ENCODE measurements at regions not wholly inside any gene's neighbourhood (a gene's known extent, or its start where the extent isn't known, plus 50 kb on each side); places are given as distances from the start of the nearest gene placed in this dataset.

DNA sequence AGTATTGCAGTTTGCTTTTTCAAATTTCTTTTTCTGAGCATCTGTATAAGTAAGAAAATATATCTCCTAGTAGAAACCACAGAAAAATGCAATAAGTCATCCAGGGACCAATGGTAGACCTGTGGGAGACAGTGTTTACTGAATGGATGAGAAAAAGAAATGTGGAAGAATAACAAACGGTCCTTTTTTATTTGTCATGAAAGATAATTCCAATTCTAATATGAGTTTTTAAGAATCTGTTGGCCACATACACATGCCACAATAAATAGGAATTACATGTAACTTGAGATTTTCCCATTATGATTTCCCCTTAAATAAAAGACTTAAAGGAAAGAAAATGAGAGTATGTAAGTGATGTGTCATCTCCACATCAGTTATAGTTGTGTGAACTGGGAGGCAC, 107.7 kb upstream of the RAB27B start:
- TF ChIP-seq, protein P1, sequence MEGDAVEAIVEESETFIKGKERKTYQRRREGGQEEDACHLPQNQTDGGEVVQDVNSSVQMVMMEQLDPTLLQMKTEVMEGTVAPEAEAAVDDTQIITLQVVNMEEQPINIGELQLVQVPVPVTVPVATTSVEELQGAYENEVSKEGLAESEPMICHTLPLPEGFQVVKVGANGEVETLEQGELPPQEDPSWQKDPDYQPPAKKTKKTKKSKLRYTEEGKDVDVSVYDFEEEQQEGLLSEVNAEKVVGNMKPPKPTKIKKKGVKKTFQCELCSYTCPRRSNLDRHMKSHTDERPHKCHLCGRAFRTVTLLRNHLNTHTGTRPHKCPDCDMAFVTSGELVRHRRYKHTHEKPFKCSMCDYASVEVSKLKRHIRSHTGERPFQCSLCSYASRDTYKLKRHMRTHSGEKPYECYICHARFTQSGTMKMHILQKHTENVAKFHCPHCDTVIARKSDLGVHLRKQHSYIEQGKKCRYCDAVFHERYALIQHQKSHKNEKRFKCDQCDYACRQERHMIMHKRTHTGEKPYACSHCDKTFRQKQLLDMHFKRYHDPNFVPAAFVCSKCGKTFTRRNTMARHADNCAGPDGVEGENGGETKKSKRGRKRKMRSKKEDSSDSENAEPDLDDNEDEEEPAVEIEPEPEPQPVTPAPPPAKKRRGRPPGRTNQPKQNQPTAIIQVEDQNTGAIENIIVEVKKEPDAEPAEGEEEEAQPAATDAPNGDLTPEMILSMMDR (IDR thresholded peaks at IDR 0.05) = no peak
- TF ChIP-seq EZH2 (IDR thresholded peaks at IDR 0.05) = no peak

Data from neural progenitor cell (in vitro differentiated cells).